Keratinocyte (primary cell): ENCODE measurements at regions not wholly inside any gene's neighbourhood (a gene's known extent, or its start where the extent isn't known, plus 50 kb on each side); places are given as distances from the start of the nearest gene placed in this dataset.

ENCODE experiments used
- DNase-seq: peaks from one replicate; pipeline ENCODE4 v3.0.0-alpha.2; 2011; ENCODE audit warnings: low read depth, missing footprints, low spot score
- FAIRE-seq: peaks from 2 replicates; lab custom pipeline; 2011; peaks lifted over from hg19 to GRCh38; lab: Jason Lieb, UNC
- H2AFZ ChIP-seq: 2 replicates; pipeline ENCODE4 v1.6.0; 2012; ENCODE audit warnings: low read length, control low read depth, inconsistent platforms; ENCODE audit not compliant: control insufficient read depth
- H3K27ac ChIP-seq: 2 replicates; pipeline ENCODE4 v1.5.1; 2011; ENCODE audit warnings: low read length; ENCODE audit not compliant: control insufficient read depth, insufficient read depth
- H3K27me3 ChIP-seq: 3 replicates; pipeline ENCODE4 v1.6.0; 2011; ENCODE audit warnings: low read length; ENCODE audit not compliant: control insufficient read depth, insufficient read depth; ENCODE audit errors: extremely low read depth
- H3K36me3 ChIP-seq, 2 experiments: 2 replicates in 1 of 2; 3 replicates in 1 of 2; pipeline ENCODE4 v1.5.1; 2011; ENCODE audit warnings: low read length in 2 of 2, mild to moderate bottlenecking in 1 of 2; ENCODE audit not compliant: control insufficient read depth in 2 of 2, insufficient read depth in 2 of 2; ENCODE audit errors: extremely low read depth in 1 of 2
- H3K4me1 ChIP-seq: 3 replicates; pipeline ENCODE4 v1.5.1; 2011; ENCODE audit warnings: low read length; ENCODE audit not compliant: control insufficient read depth, insufficient read depth; ENCODE audit errors: extremely low read depth
- H3K4me2 ChIP-seq: 3 replicates; pipeline ENCODE4 v1.6.0; 2011; ENCODE audit warnings: low read depth, low read length; ENCODE audit not compliant: control insufficient read depth, insufficient read depth; ENCODE audit errors: extremely low read depth
- H3K4me3 ChIP-seq, 3 experiments: fragments of 200-600 bp in 1 of 3; sonication (generic) in 1 of 3; 2 replicates in 2 of 3; 3 replicates in 1 of 3; pipeline ENCODE4 v1.5.1; 2011 to 2016; ENCODE audit warnings: low read length in 3 of 3, mild to moderate bottlenecking in 3 of 3, control low read depth in 2 of 3, inconsistent platforms in 1 of 3, low read depth in 1 of 3, mixed read lengths in 1 of 3, mixed run types in 1 of 3, moderate library complexity in 1 of 3; ENCODE audit not compliant: control insufficient read depth in 2 of 3, insufficient read depth in 2 of 3; ENCODE audit errors: extremely low read depth in 1 of 3
- H3K79me2 ChIP-seq: 2 replicates; pipeline ENCODE4 v1.6.0; 2012; ENCODE audit warnings: low read length; ENCODE audit not compliant: control insufficient read depth, insufficient read depth
- H3K9ac ChIP-seq: 3 replicates; pipeline ENCODE4 v1.6.0; 2011; ENCODE audit warnings: low read length; ENCODE audit not compliant: control insufficient read depth, insufficient read depth; ENCODE audit errors: extremely low read depth
- H3K9me1 ChIP-seq: 3 replicates; pipeline ENCODE4 v1.6.0; 2011; ENCODE audit warnings: low read length; ENCODE audit not compliant: control insufficient read depth, insufficient read depth; ENCODE audit errors: extremely low read depth
- H3K9me3 ChIP-seq: 2 replicates; pipeline ENCODE4 v1.5.1; 2012; ENCODE audit warnings: low read depth, low read length; ENCODE audit not compliant: control insufficient read depth
- H4K20me1 ChIP-seq: 3 replicates; pipeline ENCODE4 v1.6.0; 2011; ENCODE audit warnings: low read length; ENCODE audit not compliant: control insufficient read depth, insufficient read depth; ENCODE audit errors: extremely low read depth
- EZH2 ChIP-seq: IDR thresholded peaks from one replicate; pipeline ENCODE4 v1.6.1; 2012; ENCODE audit warnings: inconsistent platforms, mild to moderate bottlenecking, low read length, moderate library complexity
- dilution Hi-C: fragments of 300-500 bp; cut with MboI; formaldehyde crosslinking; loops from one replicate; pipeline ENCODE4 v1.7.0; 2020; ENCODE audit warnings: low sequenced_read_pairs; ENCODE audit not compliant: extremely low pct_ligation_motif_present
- TF ChIP-seq, protein P1 (sequence below), 3 experiments: IDR thresholded peaks in 1 of 3; conservative IDR thresholded peaks in 1 of 3; optimal IDR thresholded peaks in 1 of 3; 2 replicates in 2 of 3; 3 replicates in 1 of 3; pipeline versions ENCODE3 to v1.5.1; 2011; ENCODE audit warnings: low read length in 3 of 3, mild to moderate bottlenecking in 3 of 3, moderate library complexity in 2 of 3, control low read depth in 1 of 3, inconsistent platforms in 1 of 3; ENCODE audit not compliant: insufficient read depth in 2 of 3; ENCODE audit errors: extremely low read depth in 1 of 3

DNA sequence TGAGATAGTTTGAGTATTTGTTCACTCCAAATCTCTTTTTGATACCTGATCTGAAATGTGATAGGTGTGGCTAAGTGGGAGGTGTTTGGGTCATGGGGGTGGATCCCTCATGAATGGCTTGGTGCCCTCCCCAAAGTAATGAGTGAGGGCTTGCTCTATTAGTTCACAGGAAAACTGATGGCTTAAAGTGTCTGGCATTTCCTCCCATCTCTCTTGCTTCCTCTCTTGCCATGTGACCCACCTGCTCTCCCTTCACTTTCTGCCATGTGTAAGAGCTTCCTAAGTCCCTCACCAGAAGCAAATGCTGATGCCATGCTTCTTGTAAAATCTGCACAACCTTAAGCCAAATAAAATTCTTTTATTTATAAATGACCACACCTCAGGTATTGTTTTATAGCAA, 61.1 kb downstream of the MAD2L1 start:
- Histone ChIP-seq H4K20me1 (no peaks in the 10 kb centered on the region), H3K9ac (no peak overlapping the region), H3K4me2 (no peak overlapping the region), H3K27me3 (no peaks in the 10 kb centered on the region), H3K27ac (no peak overlapping the region), H3K4me1 (peaks cover 2% of the 10 kb centered on the region), H3K4me3 (no peak overlapping the region), H3K79me2 (no peaks in the 10 kb centered on the region), H2AFZ (no peak overlapping the region), H3K9me3 (no peaks in the 10 kb centered on the region), H3K9me1 (no peaks in the 10 kb centered on the region), H3K36me3 (no peaks in the 10 kb centered on the region)
- TF ChIP-seq, protein P1, sequence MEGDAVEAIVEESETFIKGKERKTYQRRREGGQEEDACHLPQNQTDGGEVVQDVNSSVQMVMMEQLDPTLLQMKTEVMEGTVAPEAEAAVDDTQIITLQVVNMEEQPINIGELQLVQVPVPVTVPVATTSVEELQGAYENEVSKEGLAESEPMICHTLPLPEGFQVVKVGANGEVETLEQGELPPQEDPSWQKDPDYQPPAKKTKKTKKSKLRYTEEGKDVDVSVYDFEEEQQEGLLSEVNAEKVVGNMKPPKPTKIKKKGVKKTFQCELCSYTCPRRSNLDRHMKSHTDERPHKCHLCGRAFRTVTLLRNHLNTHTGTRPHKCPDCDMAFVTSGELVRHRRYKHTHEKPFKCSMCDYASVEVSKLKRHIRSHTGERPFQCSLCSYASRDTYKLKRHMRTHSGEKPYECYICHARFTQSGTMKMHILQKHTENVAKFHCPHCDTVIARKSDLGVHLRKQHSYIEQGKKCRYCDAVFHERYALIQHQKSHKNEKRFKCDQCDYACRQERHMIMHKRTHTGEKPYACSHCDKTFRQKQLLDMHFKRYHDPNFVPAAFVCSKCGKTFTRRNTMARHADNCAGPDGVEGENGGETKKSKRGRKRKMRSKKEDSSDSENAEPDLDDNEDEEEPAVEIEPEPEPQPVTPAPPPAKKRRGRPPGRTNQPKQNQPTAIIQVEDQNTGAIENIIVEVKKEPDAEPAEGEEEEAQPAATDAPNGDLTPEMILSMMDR (optimal IDR thresholded peaks at IDR 0.05 in 1 of 3, IDR thresholded peaks at IDR 0.05 in 1 of 3, conservative IDR thresholded peaks at IDR 0.05 in 1 of 3; ENCODE audit: extremely low read depth in 1 of 3, insufficient read depth in 2 of 3, low read length in 3 of 3): no peak
- no peak for DNase-seq
- FAIRE-seq: no peak
- dilution Hi-C loops: no loop called here

GRCh38 chr4:120005076-120005475, 61.6 kb downstream of the MAD2L1 start:
- Histone ChIP-seq H3K9ac (no peak overlapping the region), H3K36me3 (no peaks in the 10 kb centered on the region), H3K9me3 (no peaks in the 10 kb centered on the region), H3K79me2 (no peaks in the 10 kb centered on the region), H2AFZ (no peak overlapping the region), H3K9me1 (no peaks in the 10 kb centered on the region), H3K27me3 (no peaks in the 10 kb centered on the region), H3K4me3 (no peak overlapping the region), H3K4me2 (no peak overlapping the region), H4K20me1 (no peaks in the 10 kb centered on the region), H3K4me1 (peaks cover 2% of the 10 kb centered on the region), H3K27ac (no peak overlapping the region)
- TF ChIP-seq EZH2: no peak
- TF ChIP-seq, protein P1 (optimal IDR thresholded peaks at IDR 0.05 in 1 of 3, IDR thresholded peaks at IDR 0.05 in 1 of 3, conservative IDR thresholded peaks at IDR 0.05 in 1 of 3; ENCODE audit: extremely low read depth in 1 of 3, insufficient read depth in 2 of 3, low read length in 3 of 3): no peak
- DNase-seq (no peak), FAIRE-seq (no peak)
- dilution Hi-C loops: no loop called here
